H1 (cell line): ENCODE measurements at regions not wholly inside any gene's neighbourhood (a gene's known extent, or its start where the extent isn't known, plus 50 kb on each side); places are given as distances from the start of the nearest gene placed in this dataset.

Experiments used
- CTCF ChIA-PET: fragments of 300-600 bp; sonication (Branson Sonifier 250); formaldehyde crosslinking; loops from one replicate; lab custom pipeline; 2021; ENCODE audit not compliant: partially characterized antibody; lab: Charles Lee
- POLR2A ChIA-PET: fragments of 300-600 bp; sonication (Branson Sonifier 250); formaldehyde crosslinking; loops from one replicate; lab custom pipeline; 2021; ENCODE audit warnings: inconsistent platforms; ENCODE audit not compliant: partially characterized antibody; lab: Charles Lee
- DNase-seq, 2 experiments: peaks; one replicate each; pipeline versions ENCODE4 v3.0.0 to v3.0.0-alpha.2; 2010 to 2022; ENCODE audit warnings: low spot score in 2 of 2, low read depth in 1 of 2, mixed read lengths in 1 of 2
- FAIRE-seq: peaks from 2 replicates; lab custom pipeline; 2011; peaks lifted over from hg19 to GRCh38; lab: Jason Lieb, UNC
- H2AFZ ChIP-seq: 2 replicates; pipeline ENCODE4 v1.8.1; 2012; ENCODE audit warnings: low read length, inconsistent platforms
- H2AK5ac ChIP-seq: 2 replicates; pipeline ENCODE4 v1.6.1; 2013; ENCODE audit warnings: low read depth, low read length
- H2BK120ac ChIP-seq: replicated peaks from 2 replicates; pipeline ENCODE3; 2013; ENCODE audit warnings: low read depth, low read length, inconsistent platforms
- H2BK12ac ChIP-seq: 2 replicates; pipeline ENCODE4 v1.6.1; 2013; ENCODE audit warnings: low read depth, low read length
- H2BK15ac ChIP-seq: 2 replicates; pipeline ENCODE4 v1.6.1; 2013; ENCODE audit warnings: low read length
- H2BK20ac ChIP-seq: 2 replicates; pipeline ENCODE4 v1.6.1; 2013; ENCODE audit warnings: low read length
- H2BK5ac ChIP-seq: 2 replicates; pipeline ENCODE4 v1.6.1; 2013; ENCODE audit warnings: low read depth, low read length
- H3K14ac ChIP-seq: 2 replicates; pipeline ENCODE4 v1.6.1; 2013; ENCODE audit warnings: inconsistent platforms; ENCODE audit not compliant: insufficient read length
- H3K18ac ChIP-seq: 2 replicates; pipeline ENCODE4 v1.6.1; 2013; ENCODE audit warnings: low read length; ENCODE audit errors: extremely low read depth
- H3K23ac ChIP-seq: 2 replicates; pipeline ENCODE4 v1.6.1; 2013; ENCODE audit warnings: inconsistent platforms; ENCODE audit not compliant: insufficient read length
- H3K23me2 ChIP-seq: 2 replicates; pipeline ENCODE4 v1.6.1; 2013; ENCODE audit warnings: low read depth, low read length
- H3K27ac ChIP-seq: 2 replicates; pipeline ENCODE4 v1.6.1; 2011; ENCODE audit warnings: low read depth, low read length, inconsistent platforms
- H3K27me3 ChIP-seq, 4 experiments: replicated peaks in 1 of 4; 1 replicate in 1 of 4; 2 replicates in 3 of 4; pipeline versions ENCODE4 v1.6.1 to v1.8.1; 2011 to 2013; ENCODE audit warnings: low read length in 3 of 4, mild to moderate bottlenecking in 3 of 4, inconsistent platforms in 2 of 4, mixed read lengths in 2 of 4, moderate library complexity in 1 of 4; ENCODE audit not compliant: control insufficient read depth in 3 of 4, insufficient read depth in 3 of 4; ENCODE audit errors: extremely low read depth in 1 of 4
- H3K36me3 ChIP-seq, 4 experiments: 2 replicates each; pipeline versions ENCODE4 v1.6.1 to v1.8.1; 2011 to 2013; ENCODE audit warnings: mild to moderate bottlenecking in 4 of 4, low read length in 3 of 4, moderate library complexity in 2 of 4, control low read depth in 1 of 4, inconsistent platforms in 1 of 4; ENCODE audit not compliant: insufficient read depth in 4 of 4, control insufficient read depth in 2 of 4
- H3K4ac ChIP-seq: replicated peaks from 2 replicates; pipeline ENCODE3; 2013; ENCODE audit warnings: low read length, low read depth, mixed read lengths, inconsistent platforms; ENCODE audit not compliant: insufficient read length
- H3K4me1 ChIP-seq, 4 experiments: replicated peaks in 1 of 4; 1 replicate in 1 of 4; 2 replicates in 3 of 4; pipeline versions ENCODE4 v1.6.1 to v1.8.1; 2011 to 2013; ENCODE audit warnings: low read length in 3 of 4, inconsistent platforms in 2 of 4, mixed read lengths in 1 of 4; ENCODE audit not compliant: insufficient read depth in 4 of 4, control insufficient read depth in 3 of 4
- H3K4me2 ChIP-seq, 2 experiments: 2 replicates each; pipeline versions ENCODE4 v1.6.1 to v1.8.1; 2011 to 2013; ENCODE audit warnings: low read depth in 2 of 2, low read length in 2 of 2, control low read depth in 1 of 2, inconsistent platforms in 1 of 2, mild to moderate bottlenecking in 1 of 2; ENCODE audit not compliant: insufficient read depth in 1 of 2
- H3K4me3 ChIP-seq, 4 experiments: fragments of 200-600, 300-600 bp in 1 of 4; sonication (generic), shearing (Covaris generic), sonication (Bioruptor Twin) in 1 of 4; 2 replicates each; pipeline versions ENCODE4 v1.5.1 to v1.8.1; 2011 to 2016; ENCODE audit warnings: low read length in 4 of 4, low read depth in 3 of 4, control low read depth in 2 of 4, inconsistent platforms in 2 of 4, mild to moderate bottlenecking in 2 of 4, mixed read lengths in 1 of 4, moderate library complexity in 1 of 4; ENCODE audit not compliant: insufficient read depth in 2 of 4; ENCODE audit errors: extremely low read depth in 1 of 4
- H3K56ac ChIP-seq: replicated peaks from 2 replicates; pipeline ENCODE3; 2013; ENCODE audit warnings: low read depth, mild to moderate bottlenecking, mixed read lengths, low read length, inconsistent platforms; ENCODE audit not compliant: insufficient read length
- H3K79me1 ChIP-seq: 2 replicates; pipeline ENCODE4 v1.6.1; 2013; ENCODE audit warnings: low read depth, low read length, control low read depth
- H3K79me2 ChIP-seq, 2 experiments: 2 replicates each; pipeline versions ENCODE4 v1.6.1 to v1.8.1; 2012 to 2013; ENCODE audit warnings: low read length in 2 of 2, mild to moderate bottlenecking in 2 of 2, inconsistent platforms in 1 of 2; ENCODE audit not compliant: insufficient read depth in 2 of 2, control insufficient read depth in 1 of 2
- H3K9ac ChIP-seq, 4 experiments: replicated peaks in 1 of 4; 1 replicate in 1 of 4; 2 replicates in 3 of 4; pipeline versions ENCODE4 v1.6.1 to v1.8.1; 2011 to 2013; ENCODE audit warnings: low read depth in 3 of 4, low read length in 3 of 4, control low read depth in 2 of 4, mild to moderate bottlenecking in 2 of 4, moderate library complexity in 2 of 4, inconsistent platforms in 1 of 4; ENCODE audit errors: extremely low read depth in 1 of 4
- H3K9me3 ChIP-seq, 2 experiments: 2 replicates each; pipeline versions ENCODE4 v1.6.1 to v1.8.1; 2012 to 2013; ENCODE audit warnings: mild to moderate bottlenecking in 2 of 2, moderate library complexity in 2 of 2, control low read depth in 1 of 2, inconsistent platforms in 1 of 2, low read depth in 1 of 2, low read length in 1 of 2, mixed read lengths in 1 of 2; ENCODE audit not compliant: insufficient read depth in 2 of 2
- H4K20me1 ChIP-seq, 2 experiments: replicated peaks in 1 of 2; 2 replicates each; pipeline versions ENCODE3 to v1.8.1; 2011 to 2013; ENCODE audit warnings: inconsistent platforms in 2 of 2, low read length in 2 of 2, mild to moderate bottlenecking in 1 of 2; ENCODE audit not compliant: insufficient read depth in 2 of 2, control insufficient read depth in 1 of 2
- H4K5ac ChIP-seq: 2 replicates; pipeline ENCODE4 v1.6.1; 2013; ENCODE audit warnings: low read length, low read depth, mixed read lengths, inconsistent platforms; ENCODE audit not compliant: insufficient read length
- H4K8ac ChIP-seq: 2 replicates; pipeline ENCODE4 v1.8.0; 2013; ENCODE audit warnings: mild to moderate bottlenecking, moderate library complexity, low read length, inconsistent platforms; ENCODE audit not compliant: insufficient read depth; ENCODE audit errors: extremely low read depth
- H4K91ac ChIP-seq: replicated peaks from 2 replicates; pipeline ENCODE3; 2013; ENCODE audit warnings: low read length, mixed read lengths, inconsistent platforms; ENCODE audit not compliant: insufficient read length
- BCL11A ChIP-seq, 2 experiments: IDR thresholded peaks; one replicate each; pipeline ENCODE4 v1.6.1; 2011; ENCODE audit warnings: low read depth in 2 of 2, low read length in 2 of 2, mild to moderate bottlenecking in 2 of 2
- BRCA1 ChIP-seq: IDR thresholded peaks from 2 replicates; pipeline ENCODE4 v1.6.1; 2012; ENCODE audit warnings: low read depth, low read length, improper control_type of control experiment
- EP300 ChIP-seq, 2 experiments: IDR thresholded peaks; 1 replicate in 1 of 2; 2 replicates in 1 of 2; pipeline ENCODE4 v1.6.1; 2011 to 2012; ENCODE audit warnings: low read depth in 2 of 2, low read length in 2 of 2, mild to moderate bottlenecking in 2 of 2, borderline replicate concordance in 1 of 2, inconsistent platforms in 1 of 2, moderate library complexity in 1 of 2
- EZH2 ChIP-seq: fragments of 200-600 bp; sonication (generic); IDR thresholded peaks from 2 replicates; pipeline ENCODE4 v1.7.1; 2012; ENCODE audit warnings: low read depth, mild to moderate bottlenecking, moderate library complexity, low read length, inconsistent platforms; ENCODE audit not compliant: severe bottlenecking
- GABPA ChIP-seq: IDR thresholded peaks from 2 replicates; pipeline ENCODE4 v1.6.1; 2011; ENCODE audit warnings: mild to moderate bottlenecking, low read length, moderate library complexity, borderline replicate concordance; ENCODE audit not compliant: insufficient read depth
- JUND ChIP-seq: IDR thresholded peaks from 2 replicates; pipeline ENCODE4 v1.6.1; 2011; ENCODE audit warnings: mild to moderate bottlenecking, improper control_type of control experiment, low read length
- KDM4A ChIP-seq: IDR thresholded peaks from one replicate; pipeline ENCODE4 v1.7.1; 2012; ENCODE audit warnings: low read depth, mild to moderate bottlenecking, moderate library complexity, low read length, inconsistent platforms; ENCODE audit not compliant: severe bottlenecking
- NANOG ChIP-seq: IDR thresholded peaks from 2 replicates; pipeline ENCODE4 v1.6.1; 2011; ENCODE audit warnings: low read length, low read depth, mild to moderate bottlenecking, inconsistent platforms; ENCODE audit not compliant: insufficient read depth, poor library complexity, severe bottlenecking
- RAD21 ChIP-seq, 2 experiments: IDR thresholded peaks in 1 of 2; conservative IDR thresholded peaks in 1 of 2; 2 replicates each; pipeline ENCODE4 v1.6.1; 2011; ENCODE audit warnings: low read depth in 2 of 2, low read length in 2 of 2, improper control_type of control experiment in 1 of 2, inconsistent platforms in 1 of 2, mild to moderate bottlenecking in 1 of 2, moderate library complexity in 1 of 2
- SRF ChIP-seq: IDR thresholded peaks from 2 replicates; pipeline ENCODE4 v1.6.1; 2011; ENCODE audit warnings: mild to moderate bottlenecking, low read depth, low read length, moderate library complexity
- TCF12 ChIP-seq: IDR thresholded peaks from 2 replicates; pipeline ENCODE4 v1.6.1; 2011; ENCODE audit warnings: low read depth, mild to moderate bottlenecking, low read length
- YY1 ChIP-seq: IDR thresholded peaks from 2 replicates; pipeline ENCODE4 v1.6.1; 2011; ENCODE audit warnings: low read depth, mild to moderate bottlenecking, low read length
- TF ChIP-seq, protein P1 (sequence below): IDR thresholded peaks from 2 replicates; pipeline ENCODE4 v1.6.1; 2012; ENCODE audit warnings: inconsistent platforms
- TF ChIP-seq, protein P2 (sequence below): IDR thresholded peaks from 2 replicates; pipeline ENCODE4 v1.6.1; 2012; ENCODE audit warnings: low read length, inconsistent platforms

DNA sequence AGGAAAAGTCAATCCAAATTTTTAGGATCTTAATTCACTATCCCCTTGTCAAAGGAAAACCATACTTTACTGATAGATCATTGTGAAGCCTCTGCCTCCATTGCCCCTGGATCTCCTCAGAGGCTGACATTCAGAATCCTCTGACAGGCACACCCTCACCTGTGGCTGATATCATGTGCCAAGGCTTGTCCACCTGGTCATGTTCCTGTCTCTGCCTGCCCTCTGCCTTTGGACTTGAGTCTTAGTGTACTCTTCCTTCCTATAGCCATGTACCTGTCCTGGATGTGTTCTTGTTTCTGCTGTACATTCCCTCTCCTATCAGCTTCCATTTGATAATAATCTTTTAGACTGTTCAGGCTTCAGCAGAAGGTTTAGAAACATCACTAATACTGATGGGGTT, 179.4 kb downstream of the TNFSF13B start:
- DNase-seq = no peak
- Histone ChIP-seq H3K4me2 (no peak overlapping the region), H3K56ac (no peak overlapping the region), H2BK20ac (no peak overlapping the region), H3K27ac (no peak overlapping the region), H3K4me3 (no peak overlapping the region), H2AFZ (no peak overlapping the region), H2BK15ac (no peak overlapping the region), H3K23me2 (no peaks in the 10 kb centered on the region), H3K79me2 (no peaks in the 10 kb centered on the region), H3K23ac (no peak overlapping the region), H4K20me1 (no peaks in the 10 kb centered on the region), H3K4ac (no peak overlapping the region), H2AK5ac (no peak overlapping the region), H3K79me1 (no peaks in the 10 kb centered on the region), H3K27me3 (no peaks in the 10 kb centered on the region), H2BK12ac (no peak overlapping the region), H4K91ac (no peak overlapping the region), H4K8ac (no peak overlapping the region), H3K14ac (no peak overlapping the region), H2BK5ac (no peak overlapping the region), H3K9me3 (no peaks in the 10 kb centered on the region), H2BK120ac (no peak overlapping the region), H3K36me3 (no peaks in the 10 kb centered on the region), H3K18ac (no peak overlapping the region), H4K5ac (no peak overlapping the region), H3K9ac (no peak overlapping the region), H3K4me1 (no peaks in the 10 kb centered on the region)
- FAIRE-seq = no peak
- POLR2A ChIA-PET = no interaction called here
- CTCF ChIA-PET = no interaction called here
- TF ChIP-seq SRF = no peak
- TF ChIP-seq NANOG = no peak
- TF ChIP-seq BRCA1 = no peak
- TF ChIP-seq BCL11A (IDR thresholded peaks at IDR 0.05; ENCODE audit: low read depth in 2 of 2, low read length in 2 of 2) = no peak
- TF ChIP-seq EZH2 = no peak
- TF ChIP-seq, protein P1, sequence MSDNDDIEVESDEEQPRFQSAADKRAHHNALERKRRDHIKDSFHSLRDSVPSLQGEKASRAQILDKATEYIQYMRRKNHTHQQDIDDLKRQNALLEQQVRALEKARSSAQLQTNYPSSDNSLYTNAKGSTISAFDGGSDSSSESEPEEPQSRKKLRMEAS = no peak
- TF ChIP-seq JUND = no peak
- TF ChIP-seq KDM4A = no peak
- TF ChIP-seq RAD21 (IDR thresholded peaks at IDR 0.05 in 1 of 2, conservative IDR thresholded peaks at IDR 0.05 in 1 of 2; ENCODE audit: low read depth in 2 of 2, low read length in 2 of 2) = no peak
- no peak for TF ChIP-seq EP300 (IDR thresholded peaks at IDR 0.05; ENCODE audit: borderline replicate concordance in 1 of 2, low read depth in 2 of 2, low read length in 2 of 2)
- TF ChIP-seq, protein P2, sequence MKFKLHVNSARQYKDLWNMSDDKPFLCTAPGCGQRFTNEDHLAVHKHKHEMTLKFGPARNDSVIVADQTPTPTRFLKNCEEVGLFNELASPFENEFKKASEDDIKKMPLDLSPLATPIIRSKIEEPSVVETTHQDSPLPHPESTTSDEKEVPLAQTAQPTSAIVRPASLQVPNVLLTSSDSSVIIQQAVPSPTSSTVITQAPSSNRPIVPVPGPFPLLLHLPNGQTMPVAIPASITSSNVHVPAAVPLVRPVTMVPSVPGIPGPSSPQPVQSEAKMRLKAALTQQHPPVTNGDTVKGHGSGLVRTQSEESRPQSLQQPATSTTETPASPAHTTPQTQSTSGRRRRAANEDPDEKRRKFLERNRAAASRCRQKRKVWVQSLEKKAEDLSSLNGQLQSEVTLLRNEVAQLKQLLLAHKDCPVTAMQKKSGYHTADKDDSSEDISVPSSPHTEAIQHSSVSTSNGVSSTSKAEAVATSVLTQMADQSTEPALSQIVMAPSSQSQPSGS = no peak
- TF ChIP-seq TCF12 = no peak
- no peak for TF ChIP-seq GABPA
- no peak for TF ChIP-seq YY1
